ENCODE measurements at regions not wholly inside any gene's neighbourhood (a gene's known extent, or its start where the extent isn't known, plus 50 kb on each side); places are given as distances from the start of the nearest gene placed in this dataset.

DNA sequence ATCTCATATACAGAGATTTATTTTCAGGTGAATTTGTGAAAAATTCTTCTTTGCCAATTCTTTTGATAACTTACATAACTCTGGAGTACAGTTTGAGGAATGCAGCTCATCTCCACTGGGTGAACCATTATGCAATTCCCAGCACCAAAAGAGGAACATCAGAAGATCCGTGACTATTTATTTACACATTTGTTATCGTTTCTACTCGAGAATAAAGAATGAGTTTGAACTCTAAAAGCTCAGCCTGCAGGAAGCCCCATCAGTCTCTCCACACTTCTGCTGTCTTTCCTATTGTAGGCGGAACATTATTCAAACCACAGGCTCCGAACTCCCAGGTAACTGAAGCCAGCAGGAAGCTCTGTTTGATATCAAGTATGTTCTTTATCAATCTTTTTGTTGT, 95.9 kb upstream of the IFNGR1 start:
- TF ChIP-seq GATA2 (IDR thresholded peaks at IDR 0.05; ENCODE audit: low read depth, low read length) (no peak), GATA3 (IDR thresholded peaks at IDR 0.05; ENCODE audit: low read depth, low read length) (no peak)
